Gastroesophageal sphincter (tissue), 3 donors: ENCODE measurements at regions not wholly inside any gene's neighbourhood (a gene's known extent, or its start where the extent isn't known, plus 50 kb on each side); places are given as distances from the start of the nearest gene placed in this dataset.

Experiments
- CTCF ChIP-seq, 4 experiments: fragments of 200-600 bp in 2 of 4; fragments of 450-650 bp in 2 of 4; sonication (generic) in 1 of 4; IDR thresholded peaks; one replicate each; pipeline ENCODE4 v1.5.1; 2017 to 2019; ENCODE audit warnings: antibody characterized with exemption in 4 of 4, mild to moderate bottlenecking in 2 of 4, moderate library complexity in 2 of 4
- POLR2AphosphoS5 ChIP-seq: sonication (generic); formaldehyde crosslinking; IDR thresholded peaks from one replicate; pipeline ENCODE4 v1.6.1; 2017; ENCODE audit warnings: antibody characterized with exemption

- TF ChIP-seq CTCF (IDR thresholded peaks at IDR 0.05) (no peak), POLR2AphosphoS5 (no peak)
Measured at GRCh38 chr2:12114816-12115215, 368.4 kb downstream of the LPIN1 start.
